H1 (cell line): ENCODE measurements at regions not wholly inside any gene's neighbourhood (a gene's known extent, or its start where the extent isn't known, plus 50 kb on each side); places are given as distances from the start of the nearest gene placed in this dataset.

Experiments
- ATF2 ChIP-seq: IDR thresholded peaks from 2 replicates; pipeline ENCODE4 v1.6.1; 2012; ENCODE audit warnings: low read length, inconsistent platforms

DNA sequence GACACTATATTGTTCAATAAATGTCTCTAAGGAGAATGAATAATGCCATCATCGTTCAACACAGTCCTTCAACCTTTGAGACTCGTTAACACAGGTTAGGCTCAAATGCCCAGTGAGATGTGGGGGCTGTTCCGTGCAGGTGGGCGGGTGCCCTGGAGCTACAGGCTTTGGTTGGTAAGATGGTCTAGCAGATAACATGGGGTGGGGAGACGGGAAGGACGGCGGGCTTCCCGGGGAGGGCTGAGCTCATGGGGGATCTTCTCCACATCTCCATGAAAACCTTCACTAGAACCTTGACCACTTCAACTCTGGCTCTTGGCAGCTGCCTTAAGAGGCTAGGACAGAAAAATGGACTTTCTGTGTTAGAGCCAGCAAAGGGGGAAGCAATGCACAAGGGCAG is 134.1 kb upstream of the TCERG1L start (continued):
- no peak for TF ChIP-seq ATF2
